ENCODE measurements at regions not wholly inside any gene's neighbourhood (a gene's known extent, or its start where the extent isn't known, plus 50 kb on each side); places are given as distances from the start of the nearest gene placed in this dataset.

DNA sequence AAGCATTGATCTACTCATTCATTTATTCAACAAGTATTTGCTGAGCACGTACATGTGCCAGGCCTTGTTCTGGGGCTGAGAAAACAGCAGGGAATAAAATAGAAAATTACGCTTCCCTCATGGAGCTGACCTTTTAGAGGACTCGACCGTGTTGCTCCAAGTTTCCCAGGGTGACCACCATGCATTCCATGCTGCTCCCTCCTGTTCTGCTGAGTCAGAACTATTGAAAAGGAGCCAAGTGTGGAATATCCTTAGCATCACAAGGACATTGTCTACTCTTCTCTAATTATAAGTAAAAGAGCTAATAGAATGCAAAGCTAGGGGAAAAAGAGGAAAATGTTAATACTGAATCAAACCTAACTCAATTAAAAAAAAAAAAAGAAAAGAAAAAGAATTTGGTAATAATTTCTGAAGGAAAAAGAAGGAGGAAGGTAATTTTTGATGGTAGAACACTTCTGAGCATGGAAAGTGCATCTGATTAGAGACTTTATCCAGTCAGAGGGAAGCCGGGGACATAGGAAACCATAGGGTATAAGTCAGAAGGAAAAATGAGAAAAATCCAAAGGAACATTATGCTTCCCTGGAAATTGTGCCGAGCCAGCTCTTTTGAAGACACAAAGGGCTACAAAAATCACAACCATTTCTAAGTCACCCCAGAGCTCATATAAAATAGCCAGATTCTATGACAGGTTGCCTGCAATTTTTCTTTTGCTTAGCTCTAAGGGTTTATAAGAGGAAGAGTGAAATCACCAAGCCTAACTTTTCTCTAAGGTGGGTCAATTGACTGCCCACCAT lies 339.4 kb downstream of the RND3 start:
- intact Hi-C loops (cut with DNase I; ENCODE audit: low total_unique reads): no loop called here
- Histone ChIP-seq H3K27me3 (no peaks in the 10 kb centered on the region), H3K36me3 (no peaks in the 10 kb centered on the region), H3K4me1 (no peaks in the 10 kb centered on the region), H3K4me3 (no peak overlapping the region), H3K9me3 (peaks cover 0 to 25% (median 15%) of the 10 kb centered on the region in 4 donors), H3K27ac (no peak overlapping the region)
- TF ChIP-seq CTCF (IDR thresholded peaks at IDR 0.05) (no peak), EP300 (IDR thresholded peaks at IDR 0.05) (no peak), POLR2A (IDR thresholded peaks at IDR 0.05) (no peak), POLR2AphosphoS5 (IDR thresholded peaks at IDR 0.05) (no peak)
- DNase-seq: no peak
- 86 to 93% (median 92%) methylated on average over 6 of the region's 6 CpGs for WGBS, 5 donors

DNA sequence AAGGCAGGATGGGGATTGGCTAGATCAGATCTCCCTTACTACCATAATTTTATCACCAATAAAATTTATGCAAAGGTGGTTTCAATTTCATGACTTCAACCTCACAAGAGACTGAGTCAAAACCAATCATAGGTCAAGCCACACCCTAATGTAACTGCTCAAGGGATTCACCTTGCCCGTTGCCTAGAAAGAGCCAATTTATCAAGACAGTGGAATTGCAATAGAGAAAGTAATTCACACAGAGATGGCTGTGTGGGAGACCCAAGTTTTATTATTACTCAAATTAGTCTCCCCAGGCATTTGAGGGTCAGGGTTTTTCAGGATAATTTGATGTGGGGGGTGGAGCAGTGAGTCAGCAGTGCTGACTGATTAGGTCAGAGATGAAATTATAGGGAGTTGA lies 340.6 kb downstream of the RND3 start:
- Histone ChIP-seq H3K27me3 (no peaks in the 10 kb centered on the region), H3K27ac (no peak overlapping the region), H3K4me1 (no peaks in the 10 kb centered on the region), H3K36me3 (no peaks in the 10 kb centered on the region), H3K9me3 (peaks cover 0 to 25% (median 15%) of the 10 kb centered on the region in 4 donors), H3K4me3 (no peak overlapping the region)
- intact Hi-C loops (cut with DNase I; ENCODE audit: low total_unique reads): no loop called here
- TF ChIP-seq EP300 (IDR thresholded peaks at IDR 0.05) (no peak), CTCF (IDR thresholded peaks at IDR 0.05) (no peak), POLR2A (IDR thresholded peaks at IDR 0.05) (no peak), POLR2AphosphoS5 (IDR thresholded peaks at IDR 0.05) (no peak)
- WGBS, 5 donors: 71 to 89% (median 81%) methylated on average over 1 of the region's 1 CpG
- DNase-seq: no peak

- Histone ChIP-seq H3K36me3 (no peaks in the 10 kb centered on the region), H3K4me3 (no peak overlapping the region), H3K4me1 (no peaks in the 10 kb centered on the region), H3K9me3 (peaks cover 0 to 25% (median 15%) of the 10 kb centered on the region in 4 donors), H3K27ac (no peak overlapping the region), H3K27me3 (no peaks in the 10 kb centered on the region)
- WGBS, 5 donors: 82 to 91% (median 89%) methylated on average over 4 of the region's 4 CpGs
- intact Hi-C loops (cut with DNase I; ENCODE audit: low total_unique reads): no loop called here
- no peak for DNase-seq
- TF ChIP-seq POLR2A (IDR thresholded peaks at IDR 0.05): no peak
- TF ChIP-seq EP300 (IDR thresholded peaks at IDR 0.05): no peak
- no peak for TF ChIP-seq POLR2AphosphoS5 (IDR thresholded peaks at IDR 0.05)
- TF ChIP-seq CTCF (IDR thresholded peaks at IDR 0.05): no peak
These were observed 342.2 kb downstream of the RND3 start for GRCh38 chr2:150145299-150145692.

- H3K27ac ChIP-seq: no peak overlapping the region
- H3K9me3 ChIP-seq: peaks cover 0 to 25% (median 15%) of the 10 kb centered on the region in 4 donors
- no peak overlapping the region for H3K4me3 ChIP-seq
- intact Hi-C loops (cut with DNase I; ENCODE audit: low total_unique reads): no loop called here
- H3K36me3 ChIP-seq: no peaks in the 10 kb centered on the region
- no peaks in the 10 kb centered on the region for H3K4me1 ChIP-seq
- no peak for DNase-seq
- WGBS, 5 donors: 72 to 86% (median 79%) methylated on average over 1 to 2 of the region's 2 CpGs
- no peaks in the 10 kb centered on the region for H3K27me3 ChIP-seq
- TF ChIP-seq CTCF (IDR thresholded peaks at IDR 0.05): no peak
- no peak for TF ChIP-seq POLR2AphosphoS5 (IDR thresholded peaks at IDR 0.05)
- no peak for TF ChIP-seq POLR2A (IDR thresholded peaks at IDR 0.05)
- no peak for TF ChIP-seq EP300 (IDR thresholded peaks at IDR 0.05)
These were observed 342.7 kb downstream of the RND3 start for GRCh38 chr2:150144546-150145298.

Measured in stomach (tissue), 8 donors.